ENCODE measurements at regions not wholly inside any gene's neighbourhood (a gene's known extent, or its start where the extent isn't known, plus 50 kb on each side); places are given as distances from the start of the nearest gene placed in this dataset.
"Not testable (repeated sequence)": the region's sequence is repeated elsewhere in the genome, so short reads cannot be mapped to it uniquely, and the experiment has no call there.

DNA sequence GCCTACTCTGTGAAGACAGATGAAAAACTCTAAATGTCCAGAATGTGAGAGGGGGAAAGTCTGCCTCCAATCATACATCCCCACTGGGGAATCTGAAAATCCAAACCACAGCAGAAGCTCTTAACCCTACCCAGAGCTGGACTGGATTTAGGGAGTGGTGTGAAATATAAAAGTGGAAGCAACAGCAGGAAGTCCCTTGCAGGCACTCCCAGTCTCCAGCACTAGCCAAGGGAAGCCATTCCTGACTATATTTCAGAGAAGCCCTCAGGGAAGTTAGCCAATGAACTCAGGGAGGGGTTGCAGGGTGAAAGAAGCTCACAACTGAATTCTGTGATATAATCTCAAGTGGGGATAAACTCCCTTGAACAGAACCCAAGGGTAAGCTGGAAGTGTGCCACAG, 51.5 kb downstream of the CRPPA start:
- DNase-seq (ENCODE audit: low spot score), result no peak

- DNase-seq (ENCODE audit: low spot score), result not testable (repeated sequence)
These were observed 52.0 kb downstream of the CRPPA start for GRCh38 chr7:16369309-16369708.

- DNase-seq (ENCODE audit: low spot score), result no peak
These were observed 52.5 kb downstream of the CRPPA start for GRCh38 chr7:16368885-16369284.

DNA sequence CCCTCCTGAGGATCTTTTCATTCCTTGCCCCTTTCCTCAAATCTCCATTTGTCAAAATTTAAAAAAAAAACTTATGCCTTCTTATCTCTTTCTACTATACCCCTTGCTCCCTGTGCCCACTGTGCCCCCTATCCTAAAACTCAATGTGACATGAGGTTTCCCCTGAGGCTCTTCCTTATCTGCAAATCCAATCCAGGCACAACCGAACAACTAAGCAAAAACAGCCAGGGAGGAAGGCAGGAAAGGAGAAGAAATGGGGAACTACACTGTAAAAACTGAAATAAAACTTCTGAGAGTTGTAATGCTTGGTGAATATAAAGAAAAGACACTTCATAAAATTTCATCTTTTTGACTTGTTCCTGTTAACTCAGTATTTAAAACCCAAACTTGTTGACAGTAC, 54.2 kb downstream of the CRPPA start:
- no peak for DNase-seq (ENCODE audit: low spot score)

DNA sequence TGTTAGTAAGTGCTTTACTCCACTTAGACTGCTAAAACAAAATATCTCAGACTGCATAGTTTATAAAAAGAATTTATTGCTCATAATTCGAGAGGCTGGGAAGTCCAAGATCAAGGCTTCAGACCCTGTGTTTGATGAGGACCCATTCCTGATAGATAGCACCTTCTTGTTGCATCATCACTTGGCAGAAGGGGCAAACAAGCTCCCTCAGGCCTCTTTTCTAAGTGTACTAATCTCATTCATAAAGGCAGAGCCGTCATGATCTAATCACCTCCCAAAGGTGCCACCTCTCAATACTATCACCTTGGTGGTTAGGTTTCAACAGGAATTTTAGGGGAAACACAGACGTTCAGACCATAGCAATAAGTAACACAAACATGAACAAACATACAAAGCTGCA, 55.4 kb downstream of the CRPPA start:
- DNase-seq (ENCODE audit: low spot score), result no peak

DNA sequence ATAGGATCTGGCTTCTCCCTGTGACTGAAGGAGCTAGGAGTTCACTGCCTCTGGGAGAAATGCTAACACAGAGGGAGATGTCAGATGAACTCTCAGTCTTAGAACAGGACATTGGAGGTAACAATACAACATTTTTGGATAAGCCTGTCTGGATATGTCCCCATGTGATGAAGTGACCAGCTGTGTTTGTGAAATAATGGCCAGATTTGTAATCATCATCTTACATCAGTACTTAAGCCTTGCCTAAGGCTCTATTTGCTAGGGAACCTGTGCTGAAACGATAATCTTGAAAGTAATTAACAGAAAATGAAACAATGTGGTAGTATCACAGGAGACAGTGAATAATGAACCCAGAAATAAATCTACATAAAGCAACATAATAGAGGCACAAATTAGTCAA, 56.2 kb downstream of the CRPPA start:
- DNase-seq (ENCODE audit: low spot score), result no peak

DNA sequence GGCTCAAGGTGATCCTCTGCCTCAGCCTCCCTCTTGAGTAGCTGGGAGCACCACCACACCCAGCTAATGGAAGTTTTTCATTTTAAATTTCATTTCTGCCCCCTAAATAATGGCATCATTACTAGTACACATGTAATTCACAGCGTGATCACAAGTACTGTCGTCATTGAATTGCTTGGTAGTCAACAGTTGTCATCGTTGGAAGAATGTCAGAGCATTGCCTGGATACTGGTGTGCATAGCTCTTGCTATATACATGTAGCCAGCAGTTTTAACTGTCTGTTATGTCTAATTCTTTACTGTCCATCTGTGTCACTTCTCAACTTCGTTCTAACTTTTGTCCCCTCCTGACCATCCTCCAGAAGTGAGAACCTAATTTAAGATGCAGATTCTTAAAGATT, 62.1 kb downstream of the CRPPA start:
- DNase-seq (ENCODE audit: low spot score), result no peak

DNA sequence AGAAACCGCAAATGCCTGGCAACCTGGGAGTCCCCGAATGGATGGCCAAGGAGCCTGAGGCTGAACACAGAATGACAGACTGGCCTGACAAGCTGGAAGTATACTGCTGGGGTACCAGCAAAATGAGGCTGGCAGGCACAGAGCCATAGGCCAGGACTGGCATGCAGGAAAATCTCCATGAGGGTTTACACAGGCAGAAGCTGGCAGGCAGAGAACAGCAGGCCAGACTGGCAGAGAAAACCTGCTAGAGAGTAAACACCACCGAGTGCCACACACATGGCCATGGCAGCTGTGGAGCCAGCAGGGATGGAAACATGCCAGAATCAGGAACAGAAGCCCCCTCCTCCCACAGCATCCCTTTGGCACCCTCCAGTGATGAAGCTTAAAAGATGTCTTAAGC, 63.4 kb downstream of the CRPPA start:
- no peak for DNase-seq (ENCODE audit: low spot score)

DNA sequence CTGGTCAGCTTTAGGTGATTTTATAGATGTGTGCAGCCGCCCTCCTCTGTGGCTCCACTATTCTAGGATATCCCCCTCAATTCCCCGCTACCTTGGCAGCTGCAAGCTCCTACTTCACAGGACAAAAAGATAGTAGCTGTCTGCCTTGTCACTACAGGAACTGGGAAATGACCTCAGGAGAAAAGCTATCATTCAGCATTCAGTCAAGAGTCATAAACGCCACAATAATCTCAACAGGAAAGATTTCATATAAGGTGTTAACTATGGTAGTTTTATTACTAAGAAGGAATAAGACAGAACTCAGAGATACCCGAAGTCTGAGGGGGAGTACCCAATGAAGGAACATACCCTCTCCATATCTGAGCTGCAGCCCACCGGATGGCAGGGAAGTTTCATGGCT, 63.9 kb downstream of the CRPPA start:
- no peak for DNase-seq (ENCODE audit: low spot score)

- DNase-seq (ENCODE audit: low spot score), result no peak
These were observed 64.9 kb downstream of the CRPPA start for GRCh38 chr7:16356301-16356958.

DNA sequence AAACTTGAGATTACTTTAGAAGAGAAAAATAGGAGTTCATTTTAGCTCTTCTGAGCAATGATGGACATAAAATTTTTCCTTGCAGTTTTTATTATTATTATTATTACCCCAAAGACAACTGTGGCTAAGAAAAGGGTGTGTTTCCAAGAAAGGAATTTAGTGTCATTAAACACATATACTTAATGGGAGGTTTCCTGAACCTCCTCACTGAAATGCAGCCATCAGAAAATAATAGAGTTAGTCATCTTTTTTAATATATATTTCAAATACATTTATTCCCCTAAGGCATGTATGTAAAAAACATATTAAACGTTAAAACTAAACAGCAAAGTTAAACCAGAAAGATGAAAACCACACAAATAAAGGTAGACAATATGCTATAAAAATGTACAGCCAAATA, 66.8 kb downstream of the CRPPA start:
- DNase-seq (ENCODE audit: low spot score), result no peak

DNA sequence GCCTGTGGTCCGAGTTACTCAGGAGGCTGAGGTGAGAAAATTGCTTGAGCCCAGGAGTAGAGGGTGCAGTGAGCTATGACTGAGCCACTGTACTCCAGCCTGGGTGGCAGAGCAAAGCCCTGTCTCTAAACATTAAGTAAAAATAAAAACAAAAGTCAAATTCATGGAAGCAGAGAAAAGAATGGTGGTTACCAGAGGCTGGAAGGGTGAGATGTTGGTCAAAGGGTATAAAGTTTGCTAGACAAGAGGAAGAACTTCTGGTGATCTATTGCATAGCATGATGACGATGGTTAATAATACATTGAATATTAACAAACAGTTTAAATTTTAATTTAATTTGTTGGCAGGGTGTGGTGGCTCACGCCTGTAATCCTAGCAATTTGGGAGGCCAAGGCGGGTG, 68.1 kb downstream of the CRPPA start:
- no peak for DNase-seq (ENCODE audit: low spot score)

DNA sequence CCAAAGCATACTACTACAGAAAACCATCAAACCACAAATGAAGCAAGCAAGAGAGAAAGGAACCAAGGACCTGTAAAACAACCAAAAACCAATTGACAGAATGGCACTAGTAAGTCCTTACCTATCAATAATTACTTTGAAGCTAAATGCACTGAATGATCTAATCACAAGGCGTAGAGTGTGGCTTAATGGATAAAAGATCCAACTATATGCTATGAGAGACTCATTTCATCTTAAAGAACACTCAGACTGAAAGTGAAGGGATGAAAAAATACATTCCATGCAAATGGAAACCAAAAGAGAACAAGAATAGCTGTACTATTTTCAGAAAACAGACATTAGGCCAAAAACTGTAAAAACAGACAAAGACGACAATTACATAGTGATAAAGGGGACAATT, 70.7 kb downstream of the CRPPA start:
- DNase-seq (ENCODE audit: low spot score), result no peak

DNA sequence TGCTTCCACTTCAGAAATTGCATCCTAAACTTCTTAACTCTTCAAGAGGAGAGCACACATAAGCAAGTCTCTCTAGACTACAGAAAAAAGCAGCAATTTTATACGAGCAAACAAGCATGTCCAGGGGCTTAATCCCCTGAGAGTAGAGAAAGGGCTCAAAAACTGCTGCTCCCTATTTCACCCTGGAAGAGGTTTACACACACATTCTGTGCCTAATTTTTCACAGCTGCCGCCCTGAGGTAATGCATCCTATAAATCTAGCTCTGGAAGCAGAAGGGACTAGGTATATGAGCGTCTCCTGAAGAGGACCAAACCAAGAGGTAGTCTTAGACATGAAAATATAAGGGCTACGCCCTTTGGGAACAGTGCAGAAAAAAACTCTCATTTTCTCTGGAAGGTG, 73.1 kb downstream of the CRPPA start:
- DNase-seq (ENCODE audit: low spot score), result no peak

GRCh38 chr7:16347827-16348192, 73.5 kb downstream of the CRPPA start:
- peak; percentile 9 for DNase-seq (ENCODE audit: low spot score)

GRCh38 chr7:16347066-16347826, 74.1 kb downstream of the CRPPA start:
- peak; percentile 6 for DNase-seq (ENCODE audit: low spot score)

DNA sequence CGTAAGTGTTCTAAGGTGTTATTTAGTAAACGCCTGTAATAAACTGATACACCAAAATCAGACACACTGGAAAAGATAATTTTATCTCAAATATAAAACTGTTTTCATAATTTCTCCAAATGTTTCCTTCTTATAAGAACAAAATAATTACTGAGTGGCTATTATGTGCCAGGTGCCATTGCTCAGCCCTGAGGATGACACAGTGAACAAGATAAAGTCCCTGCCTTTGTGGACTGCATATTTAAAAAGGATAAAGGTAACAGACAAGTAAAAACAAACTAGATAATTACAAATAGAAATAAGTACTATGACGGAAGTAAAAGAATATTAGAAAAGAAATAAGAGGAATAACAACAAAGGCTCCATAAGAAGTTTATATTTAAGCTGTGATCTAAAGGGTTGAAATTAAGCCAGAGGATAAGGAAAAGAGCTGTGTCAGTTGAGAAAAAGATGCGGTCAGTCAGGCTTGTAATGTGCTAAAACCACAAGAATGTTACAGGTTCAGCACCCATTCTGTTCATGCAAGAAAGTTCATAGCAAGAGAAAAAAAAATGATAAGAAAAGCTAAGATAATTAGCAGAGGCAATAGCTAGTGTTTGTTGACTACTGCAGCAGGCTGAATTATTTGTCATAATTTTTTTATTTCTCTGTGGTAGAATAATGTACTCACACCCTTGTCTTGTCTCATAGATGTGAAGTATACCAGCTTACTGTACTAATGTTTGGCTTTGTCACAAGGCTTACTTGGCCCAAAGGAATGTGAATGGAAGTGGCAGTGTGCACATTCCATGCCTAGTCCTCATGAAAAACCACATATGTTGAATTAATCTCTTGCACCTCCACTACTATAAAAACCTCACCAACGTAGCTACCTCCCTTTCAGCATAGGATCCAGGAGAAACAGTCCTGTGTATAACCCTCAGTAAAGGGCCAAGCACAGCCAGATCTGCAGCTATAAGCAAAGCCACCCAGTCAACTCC, 75.1 kb downstream of the CRPPA start:
- peak; percentile 39 for DNase-seq (ENCODE audit: low spot score)

- no peak for DNase-seq (ENCODE audit: low spot score)
These were observed 76.4 kb downstream of the CRPPA start for GRCh38 chr7:16344927-16345326.

DNA sequence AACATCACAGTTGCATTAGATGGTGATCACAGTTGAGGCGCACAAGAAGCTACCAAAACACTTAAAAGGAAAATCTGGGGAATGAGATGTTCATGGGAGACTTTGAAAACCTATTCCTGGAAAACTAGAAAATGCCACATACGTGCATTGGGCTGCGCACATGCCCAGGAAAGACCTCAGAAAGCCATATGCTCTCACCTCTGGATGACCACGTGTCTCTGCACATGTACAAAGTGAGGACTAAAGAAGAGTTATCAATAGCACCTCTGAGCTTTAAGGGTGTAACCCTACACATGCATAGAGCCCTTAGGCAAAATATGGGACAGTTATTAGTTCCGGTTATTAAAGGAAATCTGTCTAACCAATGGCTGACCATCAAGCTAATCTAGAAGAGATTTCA, 77.7 kb downstream of the CRPPA start:
- DNase-seq (ENCODE audit: low spot score), result no peak

DNA sequence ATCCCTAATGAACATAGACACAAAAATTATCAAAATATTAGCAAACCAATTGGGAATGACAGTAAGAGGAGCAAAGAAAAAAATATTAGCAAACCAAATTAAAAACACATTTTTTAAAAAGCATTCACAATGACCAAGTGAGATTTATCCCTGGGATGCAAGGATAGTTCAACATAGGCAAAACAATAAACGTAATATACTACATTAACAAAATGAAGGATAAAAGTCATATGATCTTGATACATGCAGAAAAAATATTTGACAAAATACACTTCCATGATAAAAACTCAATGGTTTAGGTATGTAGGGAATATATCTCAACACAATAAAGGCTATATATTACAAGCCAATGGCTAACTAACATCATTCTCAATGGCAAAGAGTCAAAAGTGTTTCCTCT, 83.3 kb downstream of the CRPPA start:
- DNase-seq (ENCODE audit: low spot score), result no peak

DNA sequence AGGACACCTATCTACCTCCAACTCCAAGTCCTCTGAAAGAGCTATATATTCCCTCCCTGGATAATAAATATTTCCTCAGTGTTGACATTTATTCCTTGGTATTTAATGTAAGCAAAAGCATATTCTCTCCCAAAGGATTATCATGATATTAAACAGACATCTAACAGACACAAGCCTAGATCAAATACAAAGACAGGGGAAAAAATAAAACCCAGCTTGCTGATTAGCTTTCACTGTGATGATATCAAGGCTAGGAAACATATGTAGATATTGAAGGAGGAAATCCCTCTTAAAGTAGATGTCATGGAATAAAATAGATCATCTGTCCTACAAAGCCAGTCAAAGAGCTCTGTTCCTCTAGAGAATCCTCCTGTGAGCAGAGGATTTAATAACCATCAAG, 95.2 kb downstream of the CRPPA start:
- no peak for DNase-seq (ENCODE audit: low spot score)

- no peak for DNase-seq (ENCODE audit: low spot score)
These were observed 98.0 kb downstream of the CRPPA start for GRCh38 chr7:16323313-16323712.
